ENCODE measurements at regions not wholly inside any gene's neighbourhood (a gene's known extent, or its start where the extent isn't known, plus 50 kb on each side); places are given as distances from the start of the nearest gene placed in this dataset.

DNA sequence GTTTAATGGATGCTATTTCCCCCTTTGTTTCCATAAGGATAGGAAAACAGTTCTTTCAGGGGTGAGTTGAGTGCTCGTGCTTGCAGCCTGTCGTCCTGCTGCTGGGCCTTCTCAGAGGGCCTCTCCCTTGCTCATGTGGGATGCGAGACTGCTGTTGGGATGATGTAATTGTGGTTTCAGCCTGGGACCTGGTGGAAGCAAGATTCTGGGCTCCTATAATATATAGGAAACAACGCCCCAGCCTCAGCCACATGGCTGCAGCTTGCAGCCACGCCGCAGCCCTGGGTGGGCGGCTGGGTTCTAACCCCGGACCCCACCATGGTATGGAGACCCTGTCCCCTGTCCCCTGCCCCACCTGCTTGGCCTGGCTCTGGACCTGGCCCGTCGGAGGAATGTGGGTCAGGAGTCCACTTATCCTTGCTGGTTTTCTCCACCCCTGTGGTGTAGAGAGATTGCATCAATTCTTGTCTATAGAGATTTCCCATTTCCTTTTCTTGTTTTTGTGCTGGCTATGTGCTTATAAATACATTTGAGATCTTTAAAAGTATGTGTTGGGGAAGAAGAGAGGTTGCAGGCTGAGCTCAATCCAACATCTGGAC lies 357.8 kb downstream of the SIPA1L2 start:
- no peak for DNase-seq

DNA sequence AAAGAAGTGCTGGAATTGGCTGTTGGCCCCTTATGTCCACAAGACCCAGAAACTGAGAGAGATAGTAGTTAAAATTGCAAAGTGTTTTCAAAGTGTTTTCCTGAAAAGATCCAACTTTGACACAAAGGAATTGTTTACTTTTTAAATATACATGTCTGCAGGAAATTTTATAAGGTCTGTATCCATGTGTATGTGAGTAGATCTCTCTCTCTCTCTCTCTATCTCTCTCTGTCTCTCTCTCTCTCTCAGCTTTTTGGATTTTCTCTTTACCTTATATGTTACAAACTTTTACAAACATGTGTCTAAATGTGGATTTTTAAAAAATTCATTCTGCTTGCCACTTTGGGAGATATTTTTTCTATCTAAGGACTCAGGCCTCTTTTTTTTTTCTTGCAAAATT lies 358.6 kb downstream of the SIPA1L2 start:
- DNase-seq, result no peak

DNA sequence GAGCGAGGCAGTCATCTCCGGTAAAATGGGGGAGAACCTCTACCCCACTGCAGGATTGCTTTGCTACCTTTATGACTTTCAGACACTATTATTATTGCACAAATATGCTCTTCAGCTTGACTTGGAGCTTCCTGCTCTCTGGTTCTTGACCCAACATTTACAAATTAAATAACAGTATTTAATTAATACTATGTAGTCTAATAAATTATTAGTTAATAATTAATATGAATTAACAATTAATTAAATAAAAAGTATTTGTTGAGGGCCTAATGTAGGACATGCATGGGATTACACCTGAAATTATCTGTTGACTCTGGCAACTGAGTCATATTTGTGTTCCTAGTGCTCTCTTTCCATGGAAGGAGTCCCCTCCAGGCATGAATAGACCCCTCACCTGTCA lies 359.9 kb downstream of the SIPA1L2 start:
- no peak for DNase-seq

DNA sequence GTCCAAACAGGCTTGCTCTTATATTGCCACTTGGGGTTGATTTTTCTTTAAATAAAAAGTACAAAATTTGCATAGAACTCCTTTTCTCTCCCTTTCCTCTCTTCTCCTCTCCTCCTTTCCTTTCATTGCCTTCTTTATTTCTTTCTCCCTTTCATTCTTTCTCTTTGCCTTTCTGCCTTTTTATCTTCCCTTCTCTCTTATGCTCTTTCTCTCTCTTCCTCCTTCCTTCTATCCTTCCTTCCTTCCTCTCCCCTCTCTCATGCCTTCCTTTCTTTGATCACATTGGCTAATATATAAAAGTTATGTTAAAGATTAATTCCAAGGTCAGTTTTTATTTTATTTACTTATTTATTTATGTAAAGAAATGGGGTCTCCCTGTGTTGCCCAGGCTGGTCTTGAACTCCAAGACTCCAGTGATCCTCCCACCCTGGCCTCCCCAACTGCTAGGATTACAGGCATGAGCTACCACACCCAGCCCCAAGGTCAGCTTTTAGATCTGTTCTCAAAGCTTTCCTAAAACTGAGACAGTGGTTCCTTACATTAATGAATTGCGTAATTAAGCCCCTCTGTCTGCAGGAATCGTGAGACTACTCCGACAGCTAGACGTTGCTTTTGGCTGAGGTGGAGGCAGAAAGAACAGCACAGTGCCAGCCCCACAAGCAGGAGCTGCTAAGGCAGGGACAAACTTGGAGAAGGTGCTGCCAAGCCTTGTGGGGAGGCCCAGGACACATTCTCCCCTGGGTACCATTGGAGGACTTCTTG lies 361.9 kb downstream of the SIPA1L2 start:
- DNase-seq, result no peak

DNA sequence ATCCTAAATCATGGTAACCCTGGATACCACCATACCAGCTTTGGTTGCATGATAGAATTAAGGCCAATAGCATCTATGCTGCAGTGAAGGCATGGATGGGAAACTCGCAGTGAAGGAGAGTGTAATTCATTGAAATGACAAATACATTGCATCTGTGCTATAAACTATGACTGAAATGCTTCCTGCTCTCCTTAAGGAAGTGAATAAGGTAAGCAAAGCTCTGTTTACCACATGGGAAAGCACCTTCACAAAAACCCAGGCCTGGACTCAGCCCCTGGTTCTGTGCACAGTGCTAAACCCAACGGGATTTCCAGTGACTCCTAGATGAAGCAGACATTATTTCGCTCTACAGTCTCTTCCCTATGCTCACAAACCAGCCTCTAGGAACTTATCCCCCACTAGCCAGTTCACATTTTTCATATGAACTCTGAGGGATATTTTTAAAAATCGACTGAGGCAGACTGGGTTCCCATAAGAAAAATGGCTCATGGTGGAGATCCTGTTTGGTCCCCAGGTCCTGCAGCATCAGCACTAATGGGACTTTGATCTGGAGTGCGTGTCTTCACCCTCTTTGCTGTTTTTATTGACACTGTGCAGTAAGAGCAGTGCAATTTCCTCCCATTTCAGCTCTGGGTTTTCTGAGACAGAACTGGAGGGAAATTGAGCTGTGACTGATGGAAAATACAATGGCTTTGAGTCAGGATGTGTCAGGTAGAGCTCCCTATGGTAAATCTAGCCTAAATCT lies 362.7 kb downstream of the SIPA1L2 start:
- DNase-seq, result no peak

DNA sequence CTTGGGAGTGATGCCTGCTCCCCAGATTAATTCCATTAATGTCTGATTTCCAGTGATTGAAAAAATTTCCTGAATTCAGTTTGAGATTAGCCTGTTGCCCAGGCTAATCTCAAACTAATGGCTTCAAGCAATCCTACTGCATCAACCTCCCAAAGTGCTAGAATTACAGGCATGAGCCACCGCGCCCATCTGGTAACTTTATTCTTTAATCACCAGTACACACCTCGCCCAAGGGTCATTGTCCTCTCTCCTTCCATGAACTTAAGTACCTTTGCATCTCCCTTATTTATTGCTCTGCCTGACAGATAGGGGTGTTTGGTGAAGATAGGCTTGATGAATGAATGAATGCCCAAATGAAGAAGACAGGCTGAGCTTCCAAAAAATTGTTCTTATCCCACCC lies 366.5 kb downstream of the SIPA1L2 start:
- no peak for DNase-seq

DNA sequence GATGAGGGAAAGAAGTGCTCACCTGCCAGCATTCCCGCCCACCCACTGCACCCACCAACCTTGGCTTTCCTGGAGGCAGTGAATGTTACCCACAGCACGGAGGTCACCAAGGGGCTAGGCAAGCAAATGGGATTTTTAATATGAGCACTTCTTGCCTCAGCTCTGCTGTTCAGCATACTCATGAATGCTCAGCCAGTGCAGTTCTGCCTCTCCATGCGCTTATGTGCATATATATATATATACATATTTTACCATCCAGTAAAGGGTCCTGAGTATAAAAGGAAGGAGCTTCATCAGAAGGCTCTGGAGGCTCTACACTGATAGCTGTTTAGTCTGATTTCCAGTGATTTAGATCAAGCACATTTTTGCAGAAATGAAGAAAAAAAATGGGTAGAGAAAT lies 366.9 kb downstream of the SIPA1L2 start:
- no peak for DNase-seq

DNA sequence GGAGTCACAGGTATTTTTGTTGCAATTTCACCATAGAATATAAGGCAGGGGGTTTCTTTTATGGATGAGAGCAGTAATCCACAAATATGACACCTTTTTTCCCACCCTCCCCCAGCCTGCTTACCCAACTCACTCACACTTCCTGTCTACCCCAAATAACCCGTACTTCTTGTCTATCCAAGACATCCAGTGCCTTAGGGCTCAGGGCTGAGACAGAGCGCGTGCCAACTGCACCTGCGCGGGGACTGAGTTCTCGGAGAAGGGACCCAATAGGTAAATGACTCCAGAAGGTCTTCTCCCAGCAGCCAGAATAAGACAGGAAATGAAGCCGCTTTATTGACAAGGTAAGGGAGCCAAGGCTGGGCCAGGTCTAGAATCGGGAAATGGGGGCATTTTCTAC lies 369.1 kb downstream of the SIPA1L2 start:
- DNase-seq, result peak; percentile 25

DNA sequence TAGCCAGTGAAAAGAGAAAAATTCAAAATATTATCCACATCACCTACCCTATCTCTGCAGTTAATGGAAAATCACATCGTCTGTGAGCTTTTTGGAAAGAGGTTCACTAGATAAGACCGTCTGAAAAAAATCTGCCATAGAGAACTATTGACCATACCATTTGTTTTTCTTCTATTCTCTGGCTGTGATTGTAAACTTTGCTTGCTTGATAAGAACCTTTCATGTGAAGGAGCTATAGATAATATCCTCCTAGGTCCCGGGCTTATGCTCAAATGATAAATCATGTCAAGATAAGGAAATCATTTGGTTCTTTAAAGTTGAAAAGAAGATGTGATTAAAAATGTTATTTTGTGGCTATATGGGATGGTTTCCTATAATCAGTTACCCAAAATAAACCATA lies 369.9 kb downstream of the SIPA1L2 start:
- DNase-seq, result no peak

DNA sequence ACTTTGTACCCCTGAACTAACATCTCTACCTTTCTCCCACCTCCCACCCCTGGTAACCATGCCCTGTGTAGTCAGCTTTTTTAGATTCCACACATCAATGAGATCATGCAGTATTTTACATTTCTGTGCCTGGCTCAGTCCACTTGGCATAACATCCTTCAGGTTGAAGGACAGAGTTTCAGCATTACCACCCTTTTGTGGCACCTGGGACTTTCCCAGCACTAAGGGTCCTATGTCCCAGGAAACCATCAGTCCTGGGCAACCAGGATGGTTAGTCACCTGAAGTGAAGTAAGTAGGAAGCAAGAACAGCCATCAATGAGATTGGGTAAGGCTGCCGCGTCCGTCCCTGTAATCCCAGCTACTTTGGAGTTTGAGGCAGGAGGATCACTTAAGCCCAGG lies 370.6 kb downstream of the SIPA1L2 start:
- no peak for DNase-seq

DNA sequence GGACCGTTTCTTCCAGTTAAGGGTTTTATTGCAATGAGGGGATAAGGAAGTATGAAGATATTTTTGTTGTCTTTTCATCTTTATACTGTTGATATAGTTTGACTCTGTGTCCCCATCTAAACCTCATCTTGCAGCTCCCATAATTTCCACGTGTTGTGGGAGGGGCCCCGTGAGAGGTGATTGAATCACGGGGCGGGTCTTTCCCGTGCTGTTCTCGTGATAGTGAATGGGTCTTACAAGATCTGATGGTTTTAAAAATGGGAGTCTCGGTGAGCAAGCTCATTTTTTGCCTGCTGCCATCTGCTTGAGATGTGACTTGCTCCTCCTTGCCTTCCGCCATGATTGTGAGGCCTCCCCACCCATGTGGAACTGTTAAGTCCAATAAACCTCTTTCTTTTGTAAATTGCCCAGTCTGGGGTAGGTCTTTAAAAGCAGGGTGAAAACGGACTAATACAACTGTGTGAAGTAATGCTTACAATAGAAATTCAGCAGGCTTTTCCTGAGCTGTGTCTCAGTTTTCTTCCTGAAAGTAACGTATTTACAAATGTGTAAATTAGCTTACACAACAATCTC lies 377.3 kb downstream of the SIPA1L2 start:
- no peak for DNase-seq

DNA sequence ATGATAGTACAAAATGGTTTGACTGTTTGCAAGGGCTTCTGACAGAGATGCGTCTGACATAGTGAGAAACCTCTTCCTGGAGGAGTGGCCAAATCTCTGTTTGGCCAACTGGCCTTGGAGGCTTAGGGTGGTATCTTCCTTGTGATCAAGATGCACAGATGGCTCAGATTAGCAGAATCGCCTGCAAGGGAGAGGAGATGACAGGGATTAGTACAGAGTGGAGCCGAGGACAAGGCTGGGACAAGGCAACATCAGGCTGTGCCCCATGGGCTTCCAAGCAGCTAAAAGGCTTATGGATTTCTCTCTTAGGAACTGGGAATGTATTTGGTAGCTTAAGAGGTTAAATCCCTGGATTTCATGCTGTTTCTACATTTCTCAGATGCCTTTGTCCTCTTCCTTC lies 379.1 kb downstream of the SIPA1L2 start:
- peak; percentile 29 for DNase-seq

DNA sequence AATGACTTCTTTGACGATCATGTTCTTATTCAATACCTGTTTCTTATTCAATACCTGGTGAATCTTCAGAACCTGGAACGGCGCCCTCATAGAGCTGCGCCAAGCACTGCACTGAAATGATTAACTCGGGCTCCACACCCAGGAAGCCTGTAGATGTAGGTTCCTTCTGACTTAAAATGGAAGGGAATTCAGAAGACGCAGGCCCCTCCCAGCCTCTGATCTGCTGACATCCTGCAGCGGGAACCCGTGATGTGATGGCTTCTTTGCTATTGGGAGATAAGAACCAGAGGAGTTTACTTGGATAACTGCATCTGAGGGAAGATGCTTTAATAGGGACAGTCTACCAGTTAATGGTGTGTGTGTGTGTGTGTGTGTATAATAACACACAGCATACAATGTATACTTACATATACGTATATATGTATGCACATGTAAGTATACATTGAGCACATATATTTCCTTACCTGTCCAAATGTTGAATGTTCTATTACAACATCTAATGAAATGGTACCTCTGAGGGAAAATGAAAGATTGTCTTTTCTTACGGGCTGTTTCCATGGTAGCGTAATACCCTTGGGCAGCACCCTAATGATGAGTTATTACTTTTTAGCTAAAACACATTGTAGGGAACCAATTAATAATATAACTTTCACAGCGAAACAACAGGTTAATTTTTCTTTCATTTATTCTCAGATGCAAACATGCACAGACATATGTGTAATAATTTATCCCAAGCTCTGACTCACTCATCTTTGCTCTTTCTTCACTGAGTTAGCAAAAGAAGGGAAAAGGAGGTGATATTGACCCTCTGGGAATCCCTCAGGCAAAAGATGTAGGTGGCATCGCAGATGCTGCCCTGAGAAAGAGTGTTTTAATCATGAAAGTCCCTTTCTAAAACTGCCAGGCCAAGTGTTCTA lies 379.8 kb downstream of the SIPA1L2 start:
- DNase-seq, result no peak

DNA sequence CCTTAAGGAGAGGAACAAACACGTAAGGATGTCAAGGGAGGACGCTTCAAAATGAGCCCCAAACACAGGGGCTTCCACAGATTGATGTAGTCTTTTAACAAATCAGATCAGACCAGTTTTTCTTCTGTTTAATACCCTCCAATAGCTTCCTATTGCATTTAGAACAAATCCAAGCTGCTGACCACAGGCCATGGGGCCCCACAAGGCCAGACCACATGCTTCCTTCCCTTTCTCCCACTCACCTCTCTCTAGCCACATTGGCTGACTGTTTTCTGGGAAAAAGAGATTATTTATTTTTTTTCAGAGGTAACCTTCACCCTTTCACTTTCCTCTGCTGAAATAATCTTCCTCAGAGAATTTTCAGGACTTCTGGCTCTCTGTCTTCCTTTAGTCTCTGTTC lies 380.6 kb downstream of the SIPA1L2 start:
- no peak for DNase-seq

DNA sequence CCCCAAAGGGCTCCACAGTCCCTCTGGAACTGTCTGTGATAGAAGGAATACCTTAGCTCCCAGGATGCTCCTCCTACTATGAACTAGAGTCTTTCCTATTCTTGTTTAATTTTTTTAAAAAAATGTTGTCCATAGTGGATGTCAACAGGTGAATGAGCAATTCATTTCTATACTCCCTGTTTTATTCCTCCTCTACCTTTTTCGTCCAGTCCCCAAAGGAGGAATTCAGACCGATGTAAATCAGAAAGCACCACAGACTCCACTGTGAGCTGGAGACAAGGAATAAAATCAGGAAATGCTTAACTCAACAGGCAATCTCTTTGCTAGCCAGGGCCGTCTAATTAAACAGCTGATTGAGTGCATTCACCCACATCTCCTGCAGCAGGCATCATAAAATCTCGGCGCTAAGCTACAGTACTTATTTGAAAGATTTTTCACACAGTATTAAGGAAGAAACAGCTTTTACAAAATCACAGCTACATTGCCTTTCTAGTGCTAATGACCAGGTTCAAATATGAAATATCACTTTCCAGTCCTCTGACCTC lies 381.6 kb downstream of the SIPA1L2 start:
- no peak for DNase-seq

DNA sequence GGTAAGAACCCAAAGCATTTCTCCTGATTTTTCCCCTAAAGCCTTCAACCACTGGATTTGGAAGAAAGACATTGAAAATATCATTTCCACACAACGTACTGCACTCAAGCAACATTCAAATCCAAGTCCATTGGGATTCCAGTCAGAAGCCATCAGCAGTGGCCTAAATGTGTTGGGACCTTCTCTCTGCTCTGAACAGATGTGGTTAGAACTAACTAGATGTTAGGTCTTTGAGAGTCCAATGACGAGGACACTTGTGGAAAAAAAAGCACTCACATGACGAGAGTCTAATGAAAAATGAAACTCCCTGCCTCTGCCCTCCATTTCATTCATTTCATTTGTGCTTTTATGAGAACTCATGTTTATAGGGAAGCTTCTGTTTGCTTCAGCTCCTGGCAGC lies 382.3 kb downstream of the SIPA1L2 start:
- no peak for DNase-seq

DNA sequence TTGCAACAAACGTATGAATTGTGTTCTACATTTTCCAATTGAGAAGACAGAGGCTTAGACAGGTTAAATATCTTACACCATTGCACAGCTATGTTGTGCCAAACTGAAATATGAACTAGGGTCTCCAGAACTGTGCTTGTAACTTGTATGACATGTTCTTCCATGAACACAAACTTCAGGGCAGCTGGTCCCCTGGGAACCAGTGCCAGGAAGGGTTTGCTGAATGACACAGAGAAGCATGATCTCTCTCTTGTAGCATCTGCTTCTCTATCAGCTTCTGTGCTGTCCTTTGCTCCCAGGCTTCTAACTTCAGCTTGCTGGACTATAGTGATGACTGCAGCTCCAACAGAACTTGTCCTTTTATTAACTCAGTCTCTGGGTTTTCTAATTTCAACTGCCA lies 385.5 kb downstream of the SIPA1L2 start:
- no peak for DNase-seq

DNA sequence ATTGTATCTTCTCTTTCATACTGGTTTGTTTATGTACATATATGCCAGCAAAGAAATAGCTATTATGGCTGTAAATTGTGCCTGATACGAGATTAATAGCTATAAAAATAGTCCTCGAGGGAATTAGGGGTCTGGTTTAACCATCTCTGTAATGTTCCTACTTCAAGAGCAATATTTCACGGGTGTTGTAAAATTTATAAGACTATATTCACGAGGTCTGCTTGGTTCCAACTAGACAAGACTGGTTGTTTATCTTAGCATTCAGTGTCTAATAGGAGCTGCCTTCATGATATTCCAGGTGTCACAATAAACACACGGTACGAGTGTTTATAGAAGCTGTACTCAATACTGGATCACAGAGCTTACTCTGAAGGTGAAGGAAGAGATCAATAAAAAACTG lies 389.9 kb downstream of the SIPA1L2 start:
- DNase-seq, result no peak

DNA sequence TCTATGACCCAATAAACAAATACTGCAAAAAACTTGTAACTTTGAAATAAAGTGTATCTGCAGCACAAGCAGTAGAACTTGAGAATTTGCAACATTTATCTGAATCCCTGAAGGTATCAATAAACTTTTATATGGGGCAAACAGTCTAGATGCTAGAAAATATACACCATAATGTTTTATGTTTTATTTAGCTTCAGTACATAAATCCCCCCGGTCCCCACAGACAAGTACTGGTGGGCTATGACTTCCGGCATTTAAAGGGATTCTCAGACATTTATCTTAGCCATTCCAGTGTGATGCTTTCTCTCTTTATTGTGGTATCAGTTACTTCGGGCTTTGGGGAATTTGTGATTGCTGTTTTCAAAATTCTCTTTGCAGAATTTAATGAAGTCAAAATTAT lies 390.4 kb downstream of the SIPA1L2 start:
- no peak for DNase-seq

DNA sequence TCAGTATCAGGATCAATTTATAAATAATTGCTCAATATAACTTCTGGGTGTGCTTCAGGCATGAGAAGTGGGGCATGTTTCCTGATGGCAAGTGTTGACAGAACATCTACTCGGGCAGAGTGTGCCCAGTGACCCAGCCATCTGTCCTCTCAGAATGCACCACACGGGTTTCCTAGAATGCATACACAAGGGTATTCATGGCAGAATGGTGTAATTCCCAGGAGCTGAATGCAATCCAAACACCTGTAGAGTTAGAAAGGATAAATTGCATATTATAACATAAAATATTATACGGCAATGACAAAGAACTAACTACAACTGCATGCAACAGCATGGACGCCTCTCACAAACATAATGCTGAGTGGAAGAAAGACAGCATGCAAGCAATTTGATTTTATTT lies 391.9 kb downstream of the SIPA1L2 start:
- DNase-seq, result no peak

DNA sequence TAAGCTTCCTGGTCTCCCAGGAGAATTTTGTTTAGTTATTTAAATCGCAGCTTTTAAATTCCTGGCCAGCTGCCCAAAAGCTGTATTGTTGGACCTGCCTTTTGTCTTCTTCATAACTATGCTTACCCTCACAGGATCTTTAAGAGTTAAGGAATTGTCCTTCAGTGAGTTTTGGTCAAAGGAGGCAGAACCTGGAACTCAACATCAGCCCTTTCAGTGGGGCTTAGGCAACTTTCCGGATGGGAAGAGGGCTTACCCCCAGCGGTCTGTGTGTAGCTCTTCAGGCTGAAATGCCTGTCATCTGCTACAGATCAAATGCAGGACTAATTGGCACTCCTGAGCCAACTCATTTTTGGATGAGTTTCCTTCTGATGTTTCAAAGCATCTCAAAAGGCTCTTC lies 402.6 kb downstream of the SIPA1L2 start:
- DNase-seq, result peak; percentile 30

DNA sequence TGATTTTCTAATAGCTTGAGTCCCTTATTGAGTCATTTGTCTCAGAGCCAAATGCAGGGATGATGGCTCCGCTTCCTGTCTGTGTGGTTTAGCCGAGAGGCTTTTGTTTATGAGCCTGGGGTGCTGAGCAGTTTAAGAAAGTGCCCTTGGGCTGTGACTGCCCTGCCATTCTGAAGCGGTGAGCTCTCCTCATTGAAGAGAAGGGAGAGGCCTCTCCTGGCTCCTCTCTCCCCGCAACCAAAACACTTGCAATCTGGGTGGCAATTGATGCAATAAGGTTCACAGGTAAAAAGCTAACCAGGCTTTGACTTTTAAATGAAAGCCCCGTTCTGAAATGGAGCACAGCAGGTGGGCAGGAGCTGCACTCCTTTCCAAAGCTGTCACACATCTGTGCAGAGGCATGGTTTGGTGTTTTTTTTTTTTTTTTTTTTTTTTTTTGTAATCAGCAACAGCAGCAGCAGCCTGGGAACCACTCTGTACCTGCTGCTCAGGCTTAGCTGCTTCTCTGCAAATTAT lies 403.7 kb downstream of the SIPA1L2 start:
- peak; percentile 29 for DNase-seq

Data from eye (tissue), 1 donor.